Right lobe of liver (tissue), 6 donors: ENCODE measurements at regions not wholly inside any gene's neighbourhood (a gene's known extent, or its start where the extent isn't known, plus 50 kb on each side); places are given as distances from the start of the nearest gene placed in this dataset.

Experiments
- ATAC-seq, 4 donors: fragments of 200-7000 bp; cut with Tn5 transposase; one replicate each; pipeline ENCODE4 v1.9.1; 2020; ENCODE audit warnings: mild to moderate bottlenecking in 4 of 4, moderate library complexity in 4 of 4
- DNase-seq, 3 donors: peaks; one replicate each; pipeline ENCODE4 v3.0.0-alpha.2; 2020
- H3K27ac ChIP-seq, 3 donors: fragments of 200-600 bp; one replicate each; pipeline ENCODE4 v1.8.0; 2022
- H3K27me3 ChIP-seq, 2 donors: fragments of 200-600 bp; one replicate each; pipeline ENCODE4 v1.8.0; 2022
- H3K36me3 ChIP-seq, 4 donors: fragments of 200-600 bp; sonication (generic) in 1 of 4; one replicate each; pipeline versions ENCODE4 v1.5.1 to v1.8.0; 2017 to 2022; ENCODE audit warnings: control low read depth in 1 of 4
- H3K4me1 ChIP-seq, 4 donors: fragments of 200-600 bp; sonication (generic) in 1 of 4; one replicate each; pipeline versions ENCODE4 v1.5.1 to v1.8.0; 2017 to 2022; ENCODE audit warnings: control low read depth in 1 of 4
- H3K4me3 ChIP-seq, 3 donors: fragments of 200-600 bp; one replicate each; pipeline ENCODE4 v1.8.0; 2022
- H3K9me3 ChIP-seq, 4 donors: fragments of 200-600 bp; sonication (generic) in 1 of 4; one replicate each; pipeline versions ENCODE4 v1.5.1 to v1.8.0; 2017 to 2022; ENCODE audit warnings: control low read depth in 1 of 4
- CTCF ChIP-seq, 4 donors: fragments of 200-600 bp in 3 of 4; fragments of 450-650 bp in 1 of 4; IDR thresholded peaks; one replicate each; pipeline versions ENCODE4 v1.5.1 to v1.8.0; 2016 to 2022; ENCODE audit warnings: antibody characterized with exemption in 4 of 4, mild to moderate bottlenecking in 2 of 4
- POLR2A ChIP-seq: fragments of 450-650 bp; IDR thresholded peaks from one replicate; pipeline ENCODE4 v1.6.1; 2017; ENCODE audit warnings: antibody characterized with exemption, mild to moderate bottlenecking
- WGBS: methylation state at CpG from one replicate; pipeline ENCODE4 v1.1.6; 2018; ENCODE audit warnings: low coverage, low lambda C conversion rate; ENCODE audit not compliant: insufficient coverage; ENCODE audit errors: missing lambda C conversion rate; 5-methylcytosine and 5-hydroxymethylcytosine counted together
- intact Hi-C, 2 donors: fragments of 100-400 bp; cut with DNase I; formaldehyde crosslinking; loops; one replicate each; pipeline versions ENCODE4 v1.11.2 to v1.14.1; 2022
- donor health status: DM: no; HTN: yes; CAD: no.
- donor health status: DM: no; HTN: no; CAD: no.
- donor health status: DM: no; HTN: no; CAD: no.
- donor health status: DM: no; HTN: yes; CAD: no.
- donor health status: DM: no; HTN: yes; CAD: no.

- intact Hi-C loops = no loop called here
- 50% methylated on average over 3 of the region's 3 CpGs for WGBS
Observed at GRCh38 chr6:66230591-66230990, 523.6 kb upstream of the EYS start.

DNA sequence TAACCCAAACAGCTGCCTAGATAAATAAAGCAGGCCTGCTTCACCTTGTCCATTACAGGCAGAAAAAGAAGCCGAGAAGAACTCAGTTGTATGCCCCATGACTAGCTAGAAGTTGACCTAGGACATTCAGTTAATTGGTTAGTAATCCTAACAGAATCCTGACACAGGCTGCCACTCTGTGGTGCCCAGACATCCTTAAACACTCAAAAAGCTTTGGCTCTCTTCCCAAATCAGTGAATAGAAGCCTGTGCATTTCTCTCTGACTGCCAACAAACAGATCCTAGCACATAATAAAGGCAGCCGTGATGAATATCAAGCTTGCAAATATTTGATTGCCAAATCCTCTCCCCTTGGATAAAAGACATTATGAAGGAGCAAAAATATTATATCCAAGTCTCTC lies 519.1 kb upstream of the EYS start:
- intact Hi-C loops = no loop called here
- WGBS = 25% methylated on average over 2 of the region's 2 CpGs

More at GRCh38 chr6:66230591-66230990, 523.6 kb upstream of the EYS start:
- Histone ChIP-seq H3K36me3 (no peaks in the 10 kb centered on the region), H3K4me1 (no peaks in the 10 kb centered on the region), H3K27ac (no peak overlapping the region), H3K9me3 (no peaks in the 10 kb centered on the region), H3K27me3 (no peaks in the 10 kb centered on the region), H3K4me3 (no peak overlapping the region)
- TF ChIP-seq POLR2A (no peak), CTCF (IDR thresholded peaks at IDR 0.05) (no peak)
- DNase-seq = no peak
- no peak for ATAC-seq

GRCh38 chr6:66210964-66211363 lies 503.9 kb upstream of the EYS start:
- Histone ChIP-seq H3K4me3 (no peak overlapping the region), H3K4me1 (no peaks in the 10 kb centered on the region), H3K9me3 (no peaks in the 10 kb centered on the region), H3K27ac (no peak overlapping the region), H3K36me3 (no peaks in the 10 kb centered on the region), H3K27me3 (no peaks in the 10 kb centered on the region)
- intact Hi-C loops = no loop called here
- DNase-seq (no peak), ATAC-seq (no peak)
- TF ChIP-seq CTCF (IDR thresholded peaks at IDR 0.05) = no peak
- no peak for TF ChIP-seq POLR2A
- WGBS = 8% methylated on average over 2 of the region's 3 CpGs

More for the DNA sequence above, 519.1 kb upstream of the EYS start:
- no peak overlapping the region for H3K4me3 ChIP-seq
- no peaks in the 10 kb centered on the region for H3K36me3 ChIP-seq
- ATAC-seq (no peak), DNase-seq (no peak)
- no peaks in the 10 kb centered on the region for H3K9me3 ChIP-seq
- no peaks in the 10 kb centered on the region for H3K27me3 ChIP-seq
- H3K27ac ChIP-seq = no peak overlapping the region
- TF ChIP-seq CTCF (IDR thresholded peaks at IDR 0.05) (no peak), POLR2A (no peak)
- H3K4me1 ChIP-seq = no peaks in the 10 kb centered on the region

- WGBS = 62% methylated on average over 2 of the region's 2 CpGs
- DNase-seq = no peak
Observed at GRCh38 chr6:66200390-66200789, 493.4 kb upstream of the EYS start.

More at GRCh38 chr6:66200390-66200789, 493.4 kb upstream of the EYS start:
- no peak overlapping the region for H3K4me3 ChIP-seq
- no peak for ATAC-seq
- intact Hi-C loops = no loop called here
- H3K27me3 ChIP-seq = no peaks in the 10 kb centered on the region
- H3K9me3 ChIP-seq = no peaks in the 10 kb centered on the region
- H3K4me1 ChIP-seq = no peaks in the 10 kb centered on the region
- H3K27ac ChIP-seq = no peak overlapping the region
- TF ChIP-seq CTCF (IDR thresholded peaks at IDR 0.05) (no peak), POLR2A (no peak)
- H3K36me3 ChIP-seq = no peaks in the 10 kb centered on the region
